AG04450 (cell line): ENCODE measurements at regions not wholly inside any gene's neighbourhood (a gene's known extent, or its start where the extent isn't known, plus 50 kb on each side); places are given as distances from the start of the nearest gene placed in this dataset.

Experiments used
- CTCF ChIA-PET: fragments of 300-600, 350-600 bp; formaldehyde crosslinking; extraction: SDS; loops from one replicate; lab custom pipeline; 2022; ENCODE audit warnings: antibody characterized with exemption, inconsistent platforms; lab: Charles Lee
- POLR2A ChIA-PET: fragments of 350-600 bp; formaldehyde crosslinking; extraction: SDS; loops from one replicate; lab custom pipeline; 2021; ENCODE audit warnings: antibody characterized with exemption, inconsistent platforms; lab: Yijun Ruan, JAX
- DNase-seq: peaks from one replicate; pipeline ENCODE4 v3.0.0-alpha.2; 2011; ENCODE audit warnings: low read depth, low spot score
- H3K27ac ChIP-seq: one replicate; pipeline ENCODE4 v1.5.1; 2012; ENCODE audit warnings: low read depth, low read length, control low read depth
- H3K27me3 ChIP-seq: one replicate; pipeline ENCODE4 v1.6.0; 2012; ENCODE audit warnings: low read length; ENCODE audit not compliant: control insufficient read depth, insufficient read depth
- H3K4me3 ChIP-seq: 2 replicates; pipeline ENCODE4 v1.5.1; 2011; ENCODE audit warnings: mild to moderate bottlenecking, low read depth, low read length, control low read depth
- H3K9me3 ChIP-seq: 2 replicates; pipeline ENCODE4 v1.5.1; 2012; ENCODE audit warnings: low read length; ENCODE audit not compliant: control insufficient read depth, insufficient read depth
- TF ChIP-seq, protein P1 (sequence below): IDR thresholded peaks from 2 replicates; pipeline ENCODE4 v1.5.1; 2011; ENCODE audit warnings: low read depth, low read length, control low read depth, inconsistent platforms

- CTCF ChIA-PET, result no interaction called here
- no peak for DNase-seq
- H3K27ac ChIP-seq, result no peak overlapping the region
- H3K4me3 ChIP-seq, result no peak overlapping the region
- no peaks in the 10 kb centered on the region for H3K9me3 ChIP-seq
- TF ChIP-seq, protein P1, sequence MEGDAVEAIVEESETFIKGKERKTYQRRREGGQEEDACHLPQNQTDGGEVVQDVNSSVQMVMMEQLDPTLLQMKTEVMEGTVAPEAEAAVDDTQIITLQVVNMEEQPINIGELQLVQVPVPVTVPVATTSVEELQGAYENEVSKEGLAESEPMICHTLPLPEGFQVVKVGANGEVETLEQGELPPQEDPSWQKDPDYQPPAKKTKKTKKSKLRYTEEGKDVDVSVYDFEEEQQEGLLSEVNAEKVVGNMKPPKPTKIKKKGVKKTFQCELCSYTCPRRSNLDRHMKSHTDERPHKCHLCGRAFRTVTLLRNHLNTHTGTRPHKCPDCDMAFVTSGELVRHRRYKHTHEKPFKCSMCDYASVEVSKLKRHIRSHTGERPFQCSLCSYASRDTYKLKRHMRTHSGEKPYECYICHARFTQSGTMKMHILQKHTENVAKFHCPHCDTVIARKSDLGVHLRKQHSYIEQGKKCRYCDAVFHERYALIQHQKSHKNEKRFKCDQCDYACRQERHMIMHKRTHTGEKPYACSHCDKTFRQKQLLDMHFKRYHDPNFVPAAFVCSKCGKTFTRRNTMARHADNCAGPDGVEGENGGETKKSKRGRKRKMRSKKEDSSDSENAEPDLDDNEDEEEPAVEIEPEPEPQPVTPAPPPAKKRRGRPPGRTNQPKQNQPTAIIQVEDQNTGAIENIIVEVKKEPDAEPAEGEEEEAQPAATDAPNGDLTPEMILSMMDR, result no peak
- H3K27me3 ChIP-seq, result no peaks in the 10 kb centered on the region
- POLR2A ChIA-PET, result no interaction called here
Observed at GRCh38 chr2:67686254-67686653, 289.1 kb downstream of the ETAA1 start.

DNA sequence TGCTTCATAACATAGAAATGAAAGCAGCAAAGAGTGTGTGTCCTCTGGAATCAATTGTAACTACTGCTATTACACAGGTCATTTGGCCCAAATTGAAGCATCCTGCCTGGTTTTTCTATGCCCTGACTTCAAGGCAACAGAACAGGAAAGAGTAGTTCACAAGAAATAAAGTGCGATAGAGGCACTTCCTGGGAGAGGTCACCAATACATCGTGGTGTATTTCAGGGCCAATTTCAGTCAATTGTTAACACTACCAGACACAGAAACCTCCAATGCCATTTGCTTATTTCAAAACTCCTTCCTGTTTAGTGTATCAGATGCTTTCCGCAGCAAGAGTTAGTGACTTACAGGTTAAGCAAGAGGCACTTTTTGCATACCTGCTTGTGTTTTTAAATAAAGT lies 292.1 kb downstream of the ETAA1 start:
- Histone ChIP-seq H3K4me3 (no peak overlapping the region), H3K27ac (no peak overlapping the region), H3K9me3 (no peaks in the 10 kb centered on the region), H3K27me3 (no peaks in the 10 kb centered on the region)
- TF ChIP-seq, protein P1, result no peak
- ChIA-PET CTCF (no interaction called here), POLR2A (no interaction called here)
- DNase-seq, result no peak

GRCh38 chr2:67689651-67690050 lies 292.5 kb downstream of the ETAA1 start:
- ChIA-PET POLR2A (no interaction called here), CTCF (no interaction called here)
- Histone ChIP-seq H3K9me3 (no peaks in the 10 kb centered on the region), H3K27ac (no peak overlapping the region), H3K27me3 (no peaks in the 10 kb centered on the region), H3K4me3 (no peak overlapping the region)
- no peak for DNase-seq
- TF ChIP-seq, protein P1, result no peak

GRCh38 chr2:67694445-67694844 lies 297.3 kb downstream of the ETAA1 start:
- no peaks in the 10 kb centered on the region for H3K9me3 ChIP-seq
- TF ChIP-seq, protein P1, result no peak
- no peak overlapping the region for H3K4me3 ChIP-seq
- CTCF ChIA-PET, result interaction anchor here (0.7 kb wide), 1 partner anchor 868 kb away, joined by 5 read pairs; no protein-coding TSS in a partner anchor
- POLR2A ChIA-PET, result no interaction called here
- H3K27ac ChIP-seq, result no peak overlapping the region
- DNase-seq, result no peak
- no peaks in the 10 kb centered on the region for H3K27me3 ChIP-seq

- DNase-seq, result no peak
- no peaks in the 10 kb centered on the region for H3K9me3 ChIP-seq
- ChIA-PET POLR2A (no interaction called here), CTCF (no interaction called here)
- H3K27ac ChIP-seq, result no peak overlapping the region
- TF ChIP-seq, protein P1, result no peak
- no peaks in the 10 kb centered on the region for H3K27me3 ChIP-seq
- H3K4me3 ChIP-seq, result no peak overlapping the region
Observed at GRCh38 chr2:67701011-67701410, 303.9 kb downstream of the ETAA1 start.
